IPS-15b (cell line): ENCODE measurements at regions not wholly inside any gene's neighbourhood (a gene's known extent, or its start where the extent isn't known, plus 50 kb on each side); places are given as distances from the start of the nearest gene placed in this dataset.
A peak's percentile ranks its signal among the peaks of the same experiment; 100 is the strongest.

Source experiments
- H3K27me3 ChIP-seq: one replicate; pipeline ENCODE4 v1.6.1; 2013; ENCODE audit warnings: low read length; ENCODE audit not compliant: control insufficient read depth, insufficient read depth
- H3K36me3 ChIP-seq: one replicate; pipeline ENCODE4 v1.6.1; 2013; ENCODE audit warnings: low read length; ENCODE audit not compliant: control insufficient read depth, insufficient read depth
- H3K4me1 ChIP-seq: one replicate; pipeline ENCODE4 v1.6.1; 2013; ENCODE audit warnings: mild to moderate bottlenecking, low read length; ENCODE audit not compliant: control insufficient read depth, insufficient read depth
- H3K4me3 ChIP-seq: one replicate; pipeline ENCODE4 v1.5.1; 2013; ENCODE audit warnings: low read depth, low read length
- H3K9ac ChIP-seq: one replicate; pipeline ENCODE4 v1.6.1; 2013; ENCODE audit warnings: low read depth, mild to moderate bottlenecking, low read length
- H3K9me3 ChIP-seq: one replicate; pipeline ENCODE4 v1.6.1; 2013; ENCODE audit warnings: mild to moderate bottlenecking, low read length; ENCODE audit not compliant: control insufficient read depth, insufficient read depth

- Histone ChIP-seq H3K9me3 (no peaks in the 10 kb centered on the region), H3K27me3 (no peaks in the 10 kb centered on the region), H3K9ac (peak overlapping the region; percentile 26), H3K4me1 (peaks cover 2% of the 10 kb centered on the region), H3K36me3 (no peaks in the 10 kb centered on the region), H3K4me3 (no peak overlapping the region)
Measured at GRCh38 chr3:141431411-141432378, 55.1 kb upstream of the RASA2 start.

- Histone ChIP-seq H3K9me3 (no peaks in the 10 kb centered on the region), H3K27me3 (no peaks in the 10 kb centered on the region), H3K36me3 (no peaks in the 10 kb centered on the region), H3K4me1 (peaks cover 2% of the 10 kb centered on the region), H3K9ac (no peak overlapping the region), H3K4me3 (no peak overlapping the region)
Measured at GRCh38 chr3:141432904-141433303, 53.9 kb upstream of the RASA2 start.

- no peak overlapping the region for H3K4me3 ChIP-seq
- no peaks in the 10 kb centered on the region for H3K9me3 ChIP-seq
- H3K9ac ChIP-seq, result no peak overlapping the region
- H3K27me3 ChIP-seq, result no peaks in the 10 kb centered on the region
- H3K36me3 ChIP-seq, result no peaks in the 10 kb centered on the region
- H3K4me1 ChIP-seq, result peaks cover 2% of the 10 kb centered on the region
Measured at GRCh38 chr3:141434255-141434654, 52.6 kb upstream of the RASA2 start.

- H3K4me3 ChIP-seq, result no peak overlapping the region
- H3K4me1 ChIP-seq, result no peaks in the 10 kb centered on the region
- H3K36me3 ChIP-seq, result no peaks in the 10 kb centered on the region
- no peaks in the 10 kb centered on the region for H3K27me3 ChIP-seq
- no peaks in the 10 kb centered on the region for H3K9me3 ChIP-seq
- H3K9ac ChIP-seq, result no peak overlapping the region
Measured at GRCh38 chr3:141436180-141436579, 50.6 kb upstream of the RASA2 start.
